ENCODE measurements at regions not wholly inside any gene's neighbourhood (a gene's known extent, or its start where the extent isn't known, plus 50 kb on each side); places are given as distances from the start of the nearest gene placed in this dataset.
A peak's percentile ranks its signal among the peaks of the same experiment; 100 is the strongest.

GRCh38 chr1:82578086-82578726 is 777.5 kb downstream of the ADGRL2 start:
- no peak for DNase-seq
- no peak for ATAC-seq
- intact Hi-C loops (cut with micrococcal nuclease): no loop called here

- DNase-seq (no peak), ATAC-seq (no peak)
- intact Hi-C loops (cut with micrococcal nuclease): no loop called here
Observed at GRCh38 chr1:82567348-82567747, 766.6 kb downstream of the ADGRL2 start.

- intact Hi-C loops (cut with micrococcal nuclease): no loop called here
- DNase-seq (no peak), ATAC-seq (no peak)
Observed at GRCh38 chr1:82565546-82565945, 764.8 kb downstream of the ADGRL2 start.

GRCh38 chr1:82565146-82565545 is 764.4 kb downstream of the ADGRL2 start:
- intact Hi-C loops (cut with micrococcal nuclease): no loop called here
- no peak for DNase-seq
- peak; percentile 67 for ATAC-seq

- DNase-seq: no peak
- ATAC-seq: no peak
- intact Hi-C loops (cut with micrococcal nuclease): loop anchor here (5.0 kb wide), 1 partner anchor 1017 kb away; no protein-coding TSS in a partner anchor
Observed at GRCh38 chr1:82564333-82564732, 763.6 kb downstream of the ADGRL2 start.

DNA sequence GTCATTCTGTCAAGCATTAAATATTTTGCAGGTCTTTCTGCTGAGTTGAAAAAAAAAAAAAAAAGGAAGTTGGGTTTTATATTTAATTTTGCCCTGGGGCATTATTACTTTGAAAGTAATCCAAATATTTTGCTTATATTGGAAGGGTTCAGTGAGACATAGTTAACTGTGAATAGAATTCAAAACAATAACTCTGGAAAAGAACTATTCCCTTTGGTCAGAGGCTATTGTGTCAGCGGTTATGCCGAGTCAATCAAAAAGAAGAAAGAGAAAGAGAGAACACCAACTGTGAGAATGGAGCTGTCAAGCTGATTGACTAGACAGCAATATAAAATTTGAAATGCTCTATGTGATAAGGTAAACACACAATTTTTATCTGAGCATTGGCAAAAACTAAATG is 761.7 kb downstream of the ADGRL2 start:
- DNase-seq: no peak
- intact Hi-C loops (cut with micrococcal nuclease): loop anchor here (5.0 kb wide), 1 partner anchor 1015 kb away; no protein-coding TSS in a partner anchor
- no peak for ATAC-seq

DNA sequence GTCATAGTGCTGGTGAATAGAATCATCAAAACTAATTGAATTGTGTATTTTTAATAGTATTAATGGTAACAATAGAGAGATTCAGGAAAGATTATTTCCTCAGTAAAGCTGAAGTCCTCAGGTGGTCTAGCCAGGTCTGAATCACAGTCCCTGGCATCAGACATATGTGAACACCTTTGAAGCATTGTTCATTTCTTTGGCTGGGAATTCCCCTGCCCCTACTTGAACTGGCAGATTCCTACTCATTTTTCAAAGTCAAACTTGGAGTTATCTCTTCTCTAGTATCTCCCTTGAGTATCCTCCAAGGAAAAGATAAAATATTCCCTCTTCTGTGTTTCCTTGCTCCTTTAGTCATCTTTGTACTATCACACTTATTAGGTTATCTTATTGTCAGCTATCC is 759.8 kb downstream of the ADGRL2 start:
- intact Hi-C loops (cut with micrococcal nuclease): loop anchor here (5.0 kb wide), 1 partner anchor 1013 kb away; no protein-coding TSS in a partner anchor
- DNase-seq: no peak
- no peak for ATAC-seq

DNA sequence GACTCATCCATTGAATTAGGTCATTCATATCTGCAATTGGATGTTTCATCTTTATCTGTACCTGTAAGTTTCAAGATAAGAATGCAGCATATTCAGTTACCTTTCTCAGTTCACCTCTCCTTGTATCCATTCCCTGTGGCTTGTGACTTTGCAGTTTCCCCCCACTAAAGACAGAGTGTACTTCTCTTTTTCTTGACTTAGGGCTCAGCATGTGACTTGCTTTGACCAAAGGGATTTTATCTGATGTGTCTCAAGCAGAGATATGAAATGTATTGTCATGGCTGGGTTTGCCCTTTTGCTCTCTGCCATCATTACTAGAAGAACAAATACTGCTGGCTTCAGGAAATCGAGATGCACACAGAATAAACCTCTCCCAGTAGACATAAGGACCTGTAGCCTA is 754.8 kb downstream of the ADGRL2 start:
- DNase-seq: no peak
- intact Hi-C loops (cut with micrococcal nuclease): no loop called here
- no peak for ATAC-seq

GRCh38 chr1:82549841-82550240 is 749.1 kb downstream of the ADGRL2 start:
- ATAC-seq (no peak), DNase-seq (no peak)
- intact Hi-C loops (cut with micrococcal nuclease): no loop called here

DNA sequence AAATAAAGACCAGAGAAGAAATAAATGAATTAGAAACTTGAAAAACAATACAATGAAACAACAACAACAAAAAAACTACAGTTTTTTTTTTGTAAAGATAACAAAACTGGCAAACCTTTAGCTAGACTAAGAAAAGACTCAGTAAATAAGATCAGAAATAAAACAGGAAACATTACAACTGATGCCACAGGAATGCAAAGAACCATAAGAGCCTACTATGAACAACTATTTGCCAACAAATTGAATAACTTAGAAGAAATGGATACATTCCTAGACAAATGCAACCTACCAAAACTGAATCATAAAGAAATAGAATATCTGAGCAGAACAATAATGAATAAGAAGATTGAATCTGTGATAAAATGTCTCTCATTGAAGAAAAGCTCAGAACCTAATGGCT is 742.0 kb downstream of the ADGRL2 start:
- DNase-seq (no peak), ATAC-seq (no peak)
- intact Hi-C loops (cut with micrococcal nuclease): no loop called here

GRCh38 chr1:82542141-82542540 is 741.4 kb downstream of the ADGRL2 start:
- no peak for ATAC-seq
- intact Hi-C loops (cut with micrococcal nuclease): no loop called here

DNA sequence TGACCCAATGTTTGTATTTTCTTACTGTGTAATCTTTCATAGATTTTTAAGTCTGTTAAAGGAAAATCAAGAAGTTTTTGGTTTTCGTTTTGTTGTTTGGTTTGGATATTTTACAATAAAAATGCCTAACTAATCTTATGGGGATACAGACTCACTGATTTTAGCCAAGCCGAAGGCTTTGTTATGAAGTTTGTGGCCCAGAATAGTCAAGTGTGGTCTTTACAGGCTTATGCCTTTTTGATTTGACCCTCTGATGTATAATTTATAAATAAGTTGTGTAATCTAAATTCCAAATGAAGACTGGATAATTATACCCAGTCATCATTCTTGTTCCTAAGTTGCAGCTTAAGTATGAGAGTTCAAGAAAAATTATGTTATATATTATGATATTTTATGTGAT is 739.3 kb downstream of the ADGRL2 start:
- no peak for ATAC-seq
- no peak for DNase-seq
- intact Hi-C loops (cut with micrococcal nuclease): no loop called here

More at GRCh38 chr1:82542141-82542540, 741.4 kb downstream of the ADGRL2 start:
- no peak for DNase-seq

DNA sequence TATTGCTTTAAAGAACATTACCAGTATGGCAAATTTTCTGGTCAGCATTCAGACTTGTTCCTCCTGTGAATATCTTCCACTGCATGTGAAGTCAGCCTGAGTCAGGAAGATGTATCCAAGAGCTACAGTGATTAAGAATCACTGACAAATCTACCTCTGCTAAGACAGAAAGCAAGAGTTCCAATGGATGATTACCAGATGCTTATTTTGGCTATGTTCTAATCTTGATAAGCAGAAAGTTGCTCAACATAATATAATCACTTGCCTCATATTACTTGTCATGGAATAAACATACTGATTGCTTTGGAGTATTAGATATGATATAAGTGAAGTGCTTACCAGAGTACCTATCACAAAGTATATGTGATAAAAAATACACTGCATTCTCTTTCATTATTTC is 738.1 kb downstream of the ADGRL2 start:
- intact Hi-C loops (cut with micrococcal nuclease): no loop called here

GRCh38 chr1:82534996-82535395 is 734.3 kb downstream of the ADGRL2 start:
- no peak for ATAC-seq
- DNase-seq: no peak
- intact Hi-C loops (cut with micrococcal nuclease): no loop called here

More for the DNA sequence above, 738.1 kb downstream of the ADGRL2 start:
- no peak for ATAC-seq
- no peak for DNase-seq

- intact Hi-C loops (cut with micrococcal nuclease): no loop called here
- ATAC-seq: no peak
Observed at GRCh38 chr1:82525378-82525777, 724.6 kb downstream of the ADGRL2 start.

DNA sequence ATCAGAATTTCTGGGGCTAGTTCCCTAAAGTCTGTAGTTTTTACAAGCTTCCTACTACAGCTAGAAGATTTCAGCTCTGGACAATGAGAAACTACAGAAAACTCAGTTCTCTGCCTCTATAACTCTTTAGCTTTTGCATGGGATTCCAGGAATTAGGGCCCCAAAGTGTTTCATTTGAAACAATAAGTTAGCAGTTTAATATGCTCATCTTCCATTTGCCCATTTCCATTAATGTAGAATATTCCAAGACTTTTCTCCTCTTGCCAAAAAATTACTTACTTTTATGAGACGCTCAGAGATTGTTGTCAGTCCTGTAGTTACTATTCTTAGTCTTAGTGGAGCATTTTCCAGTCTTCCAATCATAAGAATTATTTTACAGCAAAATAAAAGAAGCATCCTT is 719.9 kb downstream of the ADGRL2 start:
- ATAC-seq (no peak), DNase-seq (no peak)
- intact Hi-C loops (cut with micrococcal nuclease): no loop called here

More at GRCh38 chr1:82525378-82525777, 724.6 kb downstream of the ADGRL2 start:
- DNase-seq: no peak

GRCh38 chr1:82517586-82517985 is 716.9 kb downstream of the ADGRL2 start:
- intact Hi-C loops (cut with micrococcal nuclease): no loop called here
- ATAC-seq: peak; percentile 84
- DNase-seq: peak; percentile 62

GRCh38 chr1:82515650-82516049 is 714.9 kb downstream of the ADGRL2 start:
- DNase-seq (no peak), ATAC-seq (no peak)
- intact Hi-C loops (cut with micrococcal nuclease): no loop called here

DNA sequence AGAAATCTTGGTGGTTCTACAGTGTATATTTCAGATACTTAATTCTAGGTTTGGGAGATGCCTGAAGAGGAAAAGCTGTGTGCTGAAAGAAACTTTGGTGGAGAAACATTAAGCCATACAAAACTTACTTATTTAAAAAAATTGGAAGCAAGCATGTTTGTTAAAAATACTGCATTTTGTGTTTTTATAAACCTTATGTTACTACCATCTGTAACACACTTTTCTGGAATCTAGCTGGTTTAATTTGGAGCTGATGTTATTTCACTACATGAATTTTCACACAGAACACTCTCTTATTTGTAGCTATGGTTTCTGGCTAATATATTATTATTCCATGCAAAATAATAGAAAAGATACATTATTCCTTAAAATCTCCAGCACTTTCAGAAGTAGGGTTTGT is 710.7 kb downstream of the ADGRL2 start:
- no peak for DNase-seq
- intact Hi-C loops (cut with micrococcal nuclease): no loop called here
- no peak for ATAC-seq

GRCh38 chr1:82510431-82510830 is 709.7 kb downstream of the ADGRL2 start:
- intact Hi-C loops (cut with micrococcal nuclease): no loop called here
- ATAC-seq (no peak), DNase-seq (no peak)

- ATAC-seq: no peak
- DNase-seq: no peak
- intact Hi-C loops (cut with micrococcal nuclease): no loop called here
Observed at GRCh38 chr1:82507011-82507410, 706.3 kb downstream of the ADGRL2 start.
